ENCODE measurements at regions not wholly inside any gene's neighbourhood (a gene's known extent, or its start where the extent isn't known, plus 50 kb on each side); places are given as distances from the start of the nearest gene placed in this dataset.

DNA sequence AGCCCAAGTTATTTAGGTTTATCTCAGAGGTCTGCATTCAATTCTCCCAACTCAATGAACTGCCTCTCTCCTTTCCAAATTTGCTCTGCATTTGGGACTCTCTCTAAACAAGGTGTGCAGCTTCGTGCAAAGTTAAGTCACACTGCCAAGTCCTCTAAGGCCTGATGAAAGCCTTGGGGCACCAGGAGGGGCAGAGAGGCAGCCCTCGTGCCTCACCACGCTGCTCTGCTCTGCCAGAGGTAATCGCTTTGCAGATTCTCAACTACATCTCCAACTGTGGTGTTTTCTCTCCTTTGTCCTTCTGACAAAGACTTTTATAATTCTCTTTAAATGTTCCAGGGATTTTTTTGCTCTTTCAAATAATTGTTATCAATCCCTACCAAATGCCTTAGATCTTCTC lies 283.0 kb downstream of the MEIS1 start:
- no peak for DNase-seq (ENCODE audit: low read depth)

DNA sequence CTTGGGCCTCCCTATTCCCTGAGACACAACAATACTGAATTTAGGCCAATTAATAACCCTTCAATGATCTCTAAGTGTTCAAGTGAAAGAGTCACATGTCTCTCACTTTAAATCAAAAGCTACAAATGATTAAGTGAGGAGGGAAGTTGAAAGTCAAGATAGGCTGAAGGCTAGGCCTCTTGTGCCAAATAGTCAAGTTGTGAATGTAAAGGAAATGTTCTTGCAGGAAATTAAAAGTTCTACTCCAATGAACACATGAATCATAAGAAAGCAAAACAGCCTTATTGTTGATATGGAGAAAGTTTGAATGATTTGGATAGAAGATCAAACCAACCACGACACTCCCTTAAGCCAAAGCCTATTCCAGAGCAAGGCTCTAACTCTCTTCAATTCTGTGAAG lies 286.9 kb downstream of the MEIS1 start:
- peak; percentile 71 for DNase-seq (ENCODE audit: low read depth)

DNA sequence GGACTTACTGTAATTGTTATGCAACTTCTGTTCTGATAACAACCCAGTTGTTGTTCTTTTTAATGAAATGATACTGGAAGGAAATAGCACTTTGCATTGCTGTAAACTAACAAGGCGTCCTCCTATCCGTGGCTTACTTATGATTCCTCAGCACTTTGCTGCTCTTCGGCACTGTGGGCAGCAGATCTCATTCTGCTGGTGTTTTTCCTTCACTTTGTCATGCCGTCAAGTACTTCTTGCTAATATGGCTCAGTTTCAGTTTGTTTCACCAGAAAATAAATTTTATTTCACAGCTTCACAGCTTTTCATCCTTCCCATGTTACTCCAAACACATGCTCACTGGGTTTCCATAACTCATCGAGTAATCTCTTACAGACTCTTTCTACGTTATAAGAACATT lies 289.3 kb downstream of the MEIS1 start:
- no peak for DNase-seq (ENCODE audit: low read depth)

DNA sequence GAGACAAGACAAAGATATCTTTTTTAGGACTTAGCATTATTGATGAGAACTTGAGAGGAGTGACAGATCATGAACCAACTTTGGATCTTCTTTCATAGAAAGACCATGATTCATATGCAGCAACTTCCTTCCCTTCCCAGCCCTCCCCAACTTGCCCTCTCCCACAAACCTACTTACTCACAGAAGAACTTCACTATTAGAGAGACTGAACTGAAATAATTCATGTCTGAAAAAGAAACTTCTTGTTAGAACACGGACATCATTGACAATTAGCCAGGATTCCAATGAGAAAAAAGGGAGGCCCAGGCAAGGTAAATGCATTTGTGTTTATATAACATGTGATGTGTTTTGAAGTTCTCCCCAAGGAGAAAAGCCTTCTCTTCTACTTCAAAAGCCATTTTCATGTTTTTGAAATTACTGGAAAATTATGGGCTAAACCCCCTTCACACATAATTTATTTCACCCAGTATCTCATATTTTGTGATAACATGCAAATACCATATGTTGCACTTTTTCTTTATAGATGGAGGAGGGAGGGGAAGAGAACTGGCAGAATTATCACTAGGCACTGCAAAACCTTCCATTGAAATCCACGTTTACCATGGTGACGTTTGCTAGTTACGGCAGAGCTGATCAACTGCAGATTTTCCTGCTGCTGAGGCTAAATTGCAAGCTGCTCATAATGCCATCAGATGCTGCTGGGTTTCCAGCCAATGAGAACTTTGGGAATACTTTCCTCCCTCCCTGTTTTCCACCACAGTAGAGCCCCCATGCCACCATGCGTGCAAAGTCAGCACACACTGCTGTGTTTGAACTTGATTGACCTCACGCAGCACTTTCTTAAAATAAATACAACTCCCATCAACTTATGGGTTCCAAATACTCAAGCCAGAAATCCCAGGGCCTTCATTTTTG lies 294.7 kb downstream of the MEIS1 start:
- DNase-seq (ENCODE audit: low read depth) = no peak

DNA sequence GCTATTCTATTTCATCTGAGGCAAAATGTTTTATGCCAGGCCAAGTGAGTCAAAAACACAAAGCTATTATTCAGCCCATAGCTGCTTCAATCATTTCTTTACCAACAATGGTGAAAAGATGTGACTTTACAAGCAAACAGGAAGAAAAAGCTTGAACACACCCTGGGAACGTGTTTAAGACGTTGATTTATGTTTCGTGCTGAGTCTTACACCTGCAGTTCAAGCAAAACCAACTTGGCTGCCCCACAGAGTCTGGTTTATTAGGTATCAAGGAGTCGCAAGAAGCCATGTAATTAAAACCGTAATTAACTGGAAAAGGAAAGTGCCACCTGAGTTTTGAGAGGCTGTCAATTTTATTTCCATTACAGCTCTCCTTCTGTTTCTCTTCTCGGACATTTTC lies 295.5 kb downstream of the MEIS1 start:
- DNase-seq (ENCODE audit: low read depth) = no peak

DNA sequence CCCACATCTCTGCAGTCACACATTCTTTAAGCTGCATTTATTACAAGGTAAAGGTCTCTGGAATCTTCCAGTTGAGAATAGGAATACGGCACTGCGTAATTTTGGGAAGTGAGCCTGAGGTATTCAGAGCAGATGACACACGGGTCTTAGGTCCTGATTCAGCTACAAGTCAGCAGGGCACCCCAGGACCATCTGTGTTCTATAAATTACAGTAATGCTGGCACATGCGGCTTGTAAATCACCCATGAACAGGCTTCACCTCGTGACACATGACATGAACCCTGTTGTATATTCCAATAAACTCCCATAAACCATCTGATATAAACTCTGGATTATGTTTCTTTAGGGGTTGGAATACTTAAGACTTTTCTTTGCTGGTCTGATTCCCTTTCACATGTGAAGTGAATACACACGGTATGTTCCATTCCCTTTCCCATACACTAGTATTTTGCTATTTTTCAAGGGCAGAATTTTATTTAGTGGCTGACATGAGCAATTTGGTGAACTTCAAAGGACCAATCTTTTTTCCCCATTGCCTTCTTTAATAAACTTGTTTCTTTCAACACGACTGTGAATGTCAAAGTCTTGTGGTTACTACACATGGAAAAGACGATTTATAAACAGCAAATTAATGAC lies 298.6 kb downstream of the MEIS1 start:
- no peak for DNase-seq (ENCODE audit: low read depth)

DNA sequence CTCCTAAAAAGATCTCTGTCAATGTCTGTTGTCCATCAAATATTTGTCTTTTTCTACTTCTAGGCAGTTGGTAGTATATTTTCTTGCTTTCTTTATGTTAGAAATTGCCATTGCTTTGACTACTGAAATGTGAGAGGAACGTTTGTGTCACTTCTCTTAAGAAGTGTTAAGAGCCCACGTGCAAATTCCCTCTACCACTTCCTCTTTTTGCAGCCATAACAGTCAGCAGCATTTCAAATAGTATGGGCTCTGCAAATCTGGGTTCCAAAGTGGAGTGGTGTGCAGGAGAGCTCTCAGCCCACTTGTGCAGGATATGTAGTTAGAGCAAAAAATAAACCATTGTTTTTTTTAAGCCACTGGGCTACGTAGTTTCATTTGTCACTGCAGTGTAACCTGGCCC lies 314.0 kb downstream of the MEIS1 start:
- no peak for DNase-seq (ENCODE audit: low read depth)

DNA sequence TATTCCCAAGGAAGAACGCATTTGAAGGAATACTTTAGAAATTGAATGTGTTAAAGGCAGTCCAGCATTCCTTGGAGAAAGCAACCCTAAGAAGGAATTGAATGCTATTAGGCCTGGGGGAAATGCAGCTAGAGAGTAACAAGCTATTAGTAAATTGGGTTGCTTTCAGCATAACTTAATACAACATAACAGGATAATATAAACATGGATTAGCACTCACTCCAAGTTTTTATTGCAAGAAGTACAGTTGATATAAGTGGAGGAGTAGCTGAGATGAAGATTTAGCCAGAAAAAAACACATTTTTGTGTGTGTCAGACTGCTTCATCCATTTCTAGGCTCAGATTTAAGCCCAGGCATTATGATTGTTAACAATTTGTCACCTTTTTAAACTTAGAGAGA lies 314.6 kb downstream of the MEIS1 start:
- no peak for DNase-seq (ENCODE audit: low read depth)

DNA sequence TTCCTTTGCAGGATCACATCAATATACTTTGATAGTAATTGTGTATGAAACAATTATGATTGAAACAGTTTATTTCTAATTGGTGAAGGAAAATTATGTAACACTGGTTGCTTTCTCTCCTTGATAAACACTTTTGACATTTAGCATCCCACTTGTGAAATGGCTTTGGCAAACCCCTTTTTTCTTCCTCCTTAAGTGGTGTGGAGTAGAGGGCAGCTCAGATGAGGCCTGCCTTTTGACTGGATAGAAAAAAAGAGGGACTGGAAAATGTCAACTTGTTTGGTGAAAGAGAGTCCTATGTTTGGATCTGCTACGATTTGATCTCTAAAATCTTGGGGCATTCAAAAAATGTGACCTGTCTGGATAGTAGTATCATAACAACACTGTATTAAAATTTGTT lies 318.3 kb downstream of the MEIS1 start:
- no peak for DNase-seq (ENCODE audit: low read depth)

DNA sequence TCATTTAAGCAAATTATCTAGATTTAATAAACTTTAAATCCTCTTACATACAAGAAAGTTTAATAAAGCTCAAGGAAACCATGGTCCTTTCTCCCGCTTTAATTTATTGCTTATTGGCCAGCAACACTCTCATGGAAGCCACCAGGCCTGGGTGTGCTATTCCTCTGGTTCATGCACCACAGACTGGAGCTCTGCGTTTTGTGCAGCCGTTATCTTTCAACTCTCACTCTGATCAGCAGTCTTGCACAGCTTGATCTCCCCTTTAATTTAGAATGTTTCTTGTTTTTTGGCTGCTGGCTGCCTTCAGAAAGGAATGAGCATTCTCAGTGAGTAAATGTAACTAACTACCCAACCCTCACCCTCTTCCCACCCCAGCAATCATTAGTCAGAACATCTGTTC lies 318.7 kb downstream of the MEIS1 start:
- DNase-seq (ENCODE audit: low read depth) = no peak

DNA sequence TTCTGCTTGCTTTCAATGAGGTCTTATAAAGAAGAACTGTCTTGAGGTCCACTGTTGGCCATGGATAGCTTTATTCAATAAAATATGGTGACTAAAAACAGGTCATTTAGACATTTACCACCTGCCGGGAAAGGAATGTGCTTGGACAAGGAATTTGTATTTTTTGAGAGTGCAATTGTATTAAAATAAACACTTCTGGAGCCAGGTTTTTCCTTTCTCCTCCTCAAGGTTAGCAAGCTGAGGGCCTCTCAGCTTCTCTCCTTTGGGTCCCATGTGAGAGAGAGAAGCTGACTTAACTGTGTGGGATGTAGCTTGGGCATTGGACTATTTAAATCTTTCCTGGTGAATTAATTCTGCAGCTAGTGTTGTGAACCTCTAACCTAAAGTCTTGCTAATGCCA lies 321.0 kb downstream of the MEIS1 start:
- DNase-seq (ENCODE audit: low read depth) = no peak

DNA sequence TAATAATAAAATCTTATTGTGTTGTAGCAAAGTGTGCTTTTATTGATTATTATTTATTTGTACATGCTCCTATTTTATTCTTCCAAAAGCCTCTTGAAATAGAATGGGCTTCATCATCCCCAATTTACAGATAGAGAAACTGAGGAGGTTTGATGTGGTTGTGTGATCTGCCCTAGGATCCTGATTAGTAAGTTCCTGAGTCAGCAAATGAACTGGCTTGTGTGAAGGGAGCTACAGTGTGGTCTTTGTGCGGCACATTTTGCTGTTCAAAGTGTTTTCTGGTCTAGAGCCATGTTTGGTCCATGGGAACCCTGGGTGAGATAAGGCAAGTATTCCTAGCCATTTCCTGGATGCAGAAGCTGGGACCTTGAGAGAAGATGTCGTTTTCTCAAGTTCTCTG lies 326.9 kb downstream of the MEIS1 start:
- DNase-seq (ENCODE audit: low read depth) = no peak

DNA sequence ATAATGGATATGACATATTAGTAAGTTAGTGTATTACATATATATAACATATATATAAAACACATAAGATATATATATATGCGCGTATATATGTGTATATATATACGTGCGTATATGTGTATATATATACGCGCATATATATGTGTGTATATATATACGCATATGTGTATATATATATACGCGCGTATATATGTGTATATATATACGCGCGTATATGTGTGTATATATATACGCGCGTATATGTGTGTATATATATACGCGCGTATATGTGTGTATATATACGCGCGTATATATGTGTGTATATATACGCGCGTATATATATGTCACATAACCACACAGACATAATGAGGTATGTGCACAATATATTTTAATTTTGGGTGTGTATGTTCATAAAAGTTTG lies 327.8 kb downstream of the MEIS1 start:
- no peak for DNase-seq (ENCODE audit: low read depth)

DNA sequence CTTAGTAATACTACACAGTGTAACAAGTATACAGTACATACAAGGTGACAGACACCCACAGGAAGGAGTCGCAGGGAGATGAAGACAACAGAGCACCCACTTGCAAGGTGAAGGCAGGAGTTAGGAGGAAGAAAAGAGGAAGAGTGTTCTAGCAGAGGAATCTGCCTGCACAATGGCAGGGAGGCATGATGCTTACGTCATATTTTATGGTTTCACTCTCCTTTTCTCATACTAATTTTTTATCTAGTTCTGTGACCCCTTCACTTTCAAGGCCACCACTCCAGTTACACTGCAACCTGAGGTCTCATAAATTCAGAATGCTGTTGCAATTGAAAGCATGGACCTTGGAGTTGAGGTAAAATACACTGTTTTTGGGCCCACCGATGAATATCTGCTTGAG lies 331.7 kb downstream of the MEIS1 start:
- DNase-seq (ENCODE audit: low read depth) = no peak

DNA sequence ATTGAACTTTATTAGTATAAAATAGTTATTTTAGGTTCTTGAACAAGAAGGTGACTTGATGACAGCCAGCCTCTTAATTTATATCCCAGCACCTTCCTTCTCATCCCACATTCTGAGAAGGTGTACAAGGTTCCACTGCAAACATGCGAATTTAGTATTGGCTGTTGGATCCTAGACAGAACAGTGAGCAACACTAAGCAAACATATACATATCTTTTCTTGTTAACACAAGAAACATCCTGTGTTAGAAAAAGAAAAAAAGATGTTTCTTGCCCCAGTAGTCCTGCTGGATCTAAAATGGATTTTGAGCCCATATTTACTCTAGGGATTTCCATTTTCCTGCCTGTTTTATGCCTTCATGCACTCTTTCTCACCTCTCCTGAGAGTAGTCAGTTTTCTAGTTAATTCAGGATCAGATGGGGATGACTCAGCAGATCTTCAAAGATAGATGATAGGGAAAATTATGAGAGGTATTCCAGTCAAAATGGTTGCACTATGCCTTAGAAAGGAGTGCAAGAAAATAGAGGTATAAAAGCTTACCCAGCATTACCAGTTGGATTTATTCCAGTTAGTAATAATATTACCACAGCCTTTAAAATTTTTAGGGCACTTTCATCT lies 336.5 kb downstream of the MEIS1 start:
- peak; percentile 4 for DNase-seq (ENCODE audit: low read depth)

DNA sequence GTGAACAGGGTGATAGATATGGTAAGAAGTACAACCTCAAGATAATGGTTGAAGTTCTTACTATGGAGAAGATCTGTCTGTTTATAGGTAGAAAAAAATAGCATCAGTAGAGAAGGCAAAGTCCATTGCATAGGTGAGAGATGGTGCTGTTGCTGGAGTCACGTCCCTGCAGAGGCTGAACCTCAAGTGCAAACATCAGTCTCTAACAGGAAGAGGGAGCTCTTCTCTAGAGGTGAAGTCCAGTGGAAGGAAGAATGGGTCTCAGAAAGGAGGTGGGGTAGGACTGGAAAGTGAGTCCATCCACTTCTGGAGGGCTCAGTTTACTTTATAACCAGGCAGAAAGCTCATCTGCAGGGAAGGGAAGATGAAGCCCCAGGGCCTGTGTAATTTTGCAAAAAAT lies 337.7 kb downstream of the MEIS1 start:
- no peak for DNase-seq (ENCODE audit: low read depth)

DNA sequence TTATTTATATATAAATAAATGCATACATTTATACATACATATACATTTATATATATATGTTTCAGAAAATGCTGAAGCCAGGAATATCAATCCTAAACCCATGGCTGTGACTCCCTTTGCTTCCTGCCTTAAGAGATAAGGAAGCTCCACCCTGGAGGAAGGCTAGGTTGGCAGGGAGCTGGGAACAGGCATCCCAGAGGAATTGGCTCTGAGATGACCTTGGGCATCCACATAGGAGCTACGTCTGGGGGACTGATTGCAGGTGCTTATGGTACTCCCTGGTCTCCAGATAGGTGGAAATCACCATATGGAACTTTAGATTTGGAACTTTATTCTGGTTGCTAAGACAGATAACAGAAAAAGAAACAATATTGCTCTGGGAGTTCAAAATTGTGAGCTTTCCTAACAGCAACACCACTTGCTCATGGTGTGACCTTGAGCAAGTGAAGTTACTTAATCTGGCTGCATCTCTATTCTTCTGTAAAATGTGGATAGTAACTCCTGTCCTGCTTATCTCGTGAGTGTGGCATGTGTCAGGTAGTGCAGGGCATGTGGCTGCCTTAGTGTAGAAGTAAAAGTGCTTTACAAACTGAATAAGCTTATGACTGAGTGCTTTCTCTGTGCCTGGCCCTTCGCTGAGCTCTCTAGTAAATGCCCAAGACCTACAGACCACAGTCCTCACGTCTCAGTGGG lies 341.0 kb downstream of the MEIS1 start:
- no peak for DNase-seq (ENCODE audit: low read depth)

DNA sequence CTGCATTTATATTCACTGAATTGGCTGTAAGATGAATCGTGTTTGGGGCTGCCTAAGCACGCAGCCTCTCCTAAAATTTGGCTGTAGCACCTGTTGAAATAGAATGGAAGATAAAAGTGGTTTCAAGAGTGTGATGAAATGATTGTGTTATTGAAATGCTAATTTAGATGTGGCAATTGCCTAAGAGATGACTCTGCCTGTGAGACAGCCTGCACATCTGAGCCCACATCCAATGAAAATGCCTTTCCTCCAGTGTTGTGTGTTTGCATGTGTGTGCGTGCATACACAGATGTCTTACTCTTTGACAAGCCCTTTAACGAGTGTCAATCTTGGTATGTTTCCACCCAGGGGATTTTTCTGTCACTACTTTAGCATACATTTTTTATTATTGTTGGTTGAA lies 346.9 kb downstream of the MEIS1 start:
- no peak for DNase-seq (ENCODE audit: low read depth)

DNA sequence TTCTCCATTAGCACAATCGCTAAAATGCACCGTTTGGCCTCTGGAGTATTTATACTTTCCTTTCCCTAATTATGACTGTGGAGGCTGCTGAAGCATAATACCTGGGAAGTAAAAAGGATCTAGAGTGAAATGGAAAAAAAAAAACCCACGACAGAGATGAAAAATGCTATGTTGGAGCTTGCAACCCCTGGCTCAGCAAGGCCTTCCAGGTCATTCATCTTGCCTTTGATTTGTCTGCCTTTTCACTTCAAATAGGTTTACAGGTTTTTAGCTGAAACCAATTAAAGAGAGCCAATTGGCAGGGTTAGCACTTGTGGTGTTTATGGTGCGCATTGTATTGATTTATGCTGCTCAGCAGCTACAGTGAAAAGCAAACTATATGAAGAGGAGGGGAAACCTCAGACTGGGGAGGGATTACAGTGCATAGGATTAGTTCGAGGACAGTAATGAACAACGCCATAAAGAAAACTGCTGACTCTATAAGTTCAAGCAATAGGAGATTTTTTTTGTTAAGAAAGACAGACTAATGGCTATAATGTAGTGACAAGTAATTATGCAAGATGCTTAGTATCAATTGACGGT lies 347.9 kb downstream of the MEIS1 start:
- no peak for DNase-seq (ENCODE audit: low read depth)

DNA sequence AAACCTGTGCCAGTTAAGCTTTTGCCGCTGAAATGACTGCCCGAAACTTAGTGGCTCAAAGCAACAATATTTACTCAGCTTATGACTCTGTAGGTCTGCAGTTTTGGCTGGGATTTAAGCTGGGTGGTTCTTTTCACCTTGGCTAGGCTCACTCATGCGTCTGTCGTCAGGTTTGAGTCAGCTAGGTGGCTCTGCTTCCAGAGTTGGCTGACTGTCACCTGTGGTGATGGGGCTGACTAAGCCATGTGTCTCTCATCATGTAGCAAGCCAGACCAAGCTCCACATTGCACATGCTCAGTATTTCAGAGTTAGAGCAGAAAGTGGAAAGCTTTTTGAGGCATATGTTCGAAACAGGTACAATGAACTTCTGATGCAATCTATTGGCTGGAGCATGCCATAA lies 354.8 kb downstream of the MEIS1 start:
- no peak for DNase-seq (ENCODE audit: low read depth)

DNA sequence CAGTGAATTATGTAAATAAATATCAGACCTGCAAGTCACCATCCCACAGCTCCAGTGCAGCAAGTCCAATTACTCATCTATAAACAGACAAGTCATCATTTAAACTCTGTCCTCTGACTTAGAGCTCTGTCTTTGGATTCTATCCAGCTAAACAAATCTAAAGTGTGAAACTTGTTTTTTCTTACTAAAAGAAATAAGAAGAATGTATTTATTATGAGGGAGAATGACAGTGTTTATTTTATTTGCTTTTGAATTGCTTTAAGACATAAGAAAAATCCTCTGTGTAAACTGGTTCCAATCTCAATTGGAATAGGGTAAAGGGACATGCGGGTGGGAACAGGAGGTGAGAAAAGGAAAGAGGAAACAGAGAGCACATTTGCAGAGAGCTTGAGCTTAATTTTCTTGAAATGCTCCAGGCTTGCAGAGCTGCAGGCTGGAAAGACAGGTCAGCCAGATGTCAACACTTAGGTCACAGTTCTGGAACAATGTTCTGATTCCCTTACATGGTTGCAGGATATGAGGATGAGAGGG lies 355.8 kb downstream of the MEIS1 start:
- DNase-seq (ENCODE audit: low read depth) = no peak

DNA sequence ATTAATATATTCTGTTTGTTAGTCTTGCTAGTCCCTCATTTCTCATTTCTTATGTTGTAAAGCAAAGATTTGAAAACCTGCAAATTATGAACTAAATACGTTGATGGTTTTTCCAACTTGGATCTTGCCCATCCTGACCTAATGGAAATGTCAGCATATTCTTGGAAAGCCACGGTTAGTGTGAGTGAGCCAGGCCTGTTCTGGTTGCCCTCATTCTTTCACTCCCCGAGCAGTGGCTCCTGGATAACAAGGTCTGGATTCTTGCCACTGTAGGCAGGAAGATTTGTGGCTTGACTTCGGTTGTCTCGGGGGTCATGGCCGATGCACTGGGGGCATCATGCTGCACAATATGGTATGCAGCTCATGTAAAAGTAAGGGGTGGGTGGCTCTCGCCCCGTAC lies 359.1 kb downstream of the MEIS1 start:
- DNase-seq (ENCODE audit: low read depth) = no peak
